ENCODE measurements at regions not wholly inside any gene's neighbourhood (a gene's known extent, or its start where the extent isn't known, plus 50 kb on each side); places are given as distances from the start of the nearest gene placed in this dataset.

- Histone ChIP-seq H3K27ac (ENCODE audit: low read depth in 2 of 2, low read length in 1 of 2) (no peak overlapping the region), H3K36me3 (ENCODE audit: control insufficient read depth in 2 of 2, insufficient read depth in 2 of 2, low read length in 1 of 2) (no peaks in the 10 kb centered on the region), H3K4me3 (ENCODE audit: low read depth in 1 of 2, low read length in 2 of 2) (no peak overlapping the region), H3K9me3 (ENCODE audit: control insufficient read depth in 2 of 2, insufficient read depth in 1 of 2, low read depth in 1 of 2, low read length in 1 of 2) (no peaks in the 10 kb centered on the region), H3K27me3 (ENCODE audit: control insufficient read depth in 1 of 2, insufficient read depth in 2 of 2, low read length in 2 of 2) (no peaks in the 10 kb centered on the region), H3K4me1 (ENCODE audit: control insufficient read depth in 2 of 2, insufficient read depth in 2 of 2, low read length in 1 of 2) (no peaks in the 10 kb centered on the region)
- 80% methylated on average over 2 of the region's 2 CpGs for WGBS, 2 donors
Observed at GRCh38 chr20:40892642-40893041, 136.0 kb upstream of the TOP1 start.

GRCh38 chr20:40893610-40894236, 134.9 kb upstream of the TOP1 start:
- WGBS, 2 donors, result 58 to 76% methylated on average over 1 of the region's 1 CpG
- Histone ChIP-seq H3K4me3 (ENCODE audit: low read depth in 1 of 2, low read length in 2 of 2) (no peak overlapping the region), H3K9me3 (ENCODE audit: control insufficient read depth in 2 of 2, insufficient read depth in 1 of 2, low read depth in 1 of 2, low read length in 1 of 2) (no peaks in the 10 kb centered on the region), H3K27ac (ENCODE audit: low read depth in 2 of 2, low read length in 1 of 2) (no peak overlapping the region), H3K4me1 (ENCODE audit: control insufficient read depth in 2 of 2, insufficient read depth in 2 of 2, low read length in 1 of 2) (no peaks in the 10 kb centered on the region), H3K27me3 (ENCODE audit: control insufficient read depth in 1 of 2, insufficient read depth in 2 of 2, low read length in 2 of 2) (no peaks in the 10 kb centered on the region), H3K36me3 (ENCODE audit: control insufficient read depth in 2 of 2, insufficient read depth in 2 of 2, low read length in 1 of 2) (no peaks in the 10 kb centered on the region)

GRCh38 chr20:40894237-40894630, 134.4 kb upstream of the TOP1 start:
- Histone ChIP-seq H3K9me3 (ENCODE audit: control insufficient read depth in 2 of 2, insufficient read depth in 1 of 2, low read depth in 1 of 2, low read length in 1 of 2) (no peaks in the 10 kb centered on the region), H3K36me3 (ENCODE audit: control insufficient read depth in 2 of 2, insufficient read depth in 2 of 2, low read length in 1 of 2) (no peaks in the 10 kb centered on the region), H3K4me1 (ENCODE audit: control insufficient read depth in 2 of 2, insufficient read depth in 2 of 2, low read length in 1 of 2) (no peaks in the 10 kb centered on the region), H3K27me3 (ENCODE audit: control insufficient read depth in 1 of 2, insufficient read depth in 2 of 2, low read length in 2 of 2) (no peaks in the 10 kb centered on the region), H3K4me3 (ENCODE audit: low read depth in 1 of 2, low read length in 2 of 2) (no peak overlapping the region), H3K27ac (ENCODE audit: low read depth in 2 of 2, low read length in 1 of 2) (no peak overlapping the region)
- WGBS, 2 donors, result 84 to 92% methylated on average over 1 of the region's 1 CpG

GRCh38 chr20:40895182-40895581, 133.4 kb upstream of the TOP1 start:
- H3K9me3 ChIP-seq (ENCODE audit: control insufficient read depth in 2 of 2, insufficient read depth in 1 of 2, low read depth in 1 of 2, low read length in 1 of 2), result no peaks in the 10 kb centered on the region
- no peaks in the 10 kb centered on the region for H3K36me3 ChIP-seq (ENCODE audit: control insufficient read depth in 2 of 2, insufficient read depth in 2 of 2, low read length in 1 of 2)
- WGBS, 2 donors, result 55 to 59% methylated on average over 3 of the region's 3 CpGs
- no peak overlapping the region for H3K27ac ChIP-seq (ENCODE audit: low read depth in 2 of 2, low read length in 1 of 2)
- H3K27me3 ChIP-seq (ENCODE audit: control insufficient read depth in 1 of 2, insufficient read depth in 2 of 2, low read length in 2 of 2), result no peaks in the 10 kb centered on the region
- H3K4me3 ChIP-seq (ENCODE audit: low read depth in 1 of 2, low read length in 2 of 2), result no peak overlapping the region
- H3K4me1 ChIP-seq (ENCODE audit: control insufficient read depth in 2 of 2, insufficient read depth in 2 of 2, low read length in 1 of 2), result no peaks in the 10 kb centered on the region

- no peak overlapping the region for H3K4me3 ChIP-seq (ENCODE audit: low read depth in 1 of 2, low read length in 2 of 2)
- H3K4me1 ChIP-seq (ENCODE audit: control insufficient read depth in 2 of 2, insufficient read depth in 2 of 2, low read length in 1 of 2), result no peaks in the 10 kb centered on the region
- H3K27ac ChIP-seq (ENCODE audit: low read depth in 2 of 2, low read length in 1 of 2), result no peak overlapping the region
- WGBS, 2 donors, result 77 to 79% methylated on average over 10 of the region's 10 CpGs
- no peaks in the 10 kb centered on the region for H3K36me3 ChIP-seq (ENCODE audit: control insufficient read depth in 2 of 2, insufficient read depth in 2 of 2, low read length in 1 of 2)
- H3K9me3 ChIP-seq (ENCODE audit: control insufficient read depth in 2 of 2, insufficient read depth in 1 of 2, low read depth in 1 of 2, low read length in 1 of 2), result no peaks in the 10 kb centered on the region
- H3K27me3 ChIP-seq (ENCODE audit: control insufficient read depth in 1 of 2, insufficient read depth in 2 of 2, low read length in 2 of 2), result no peaks in the 10 kb centered on the region
Observed at GRCh38 chr20:40896814-40897700, 131.6 kb upstream of the TOP1 start.

- no peaks in the 10 kb centered on the region for H3K9me3 ChIP-seq (ENCODE audit: control insufficient read depth in 2 of 2, insufficient read depth in 1 of 2, low read depth in 1 of 2, low read length in 1 of 2)
- no peaks in the 10 kb centered on the region for H3K36me3 ChIP-seq (ENCODE audit: control insufficient read depth in 2 of 2, insufficient read depth in 2 of 2, low read length in 1 of 2)
- WGBS, 2 donors, result 39 to 43% methylated on average over 2 of the region's 2 CpGs
- no peak overlapping the region for H3K4me3 ChIP-seq (ENCODE audit: low read depth in 1 of 2, low read length in 2 of 2)
- no peaks in the 10 kb centered on the region for H3K4me1 ChIP-seq (ENCODE audit: control insufficient read depth in 2 of 2, insufficient read depth in 2 of 2, low read length in 1 of 2)
- no peaks in the 10 kb centered on the region for H3K27me3 ChIP-seq (ENCODE audit: control insufficient read depth in 1 of 2, insufficient read depth in 2 of 2, low read length in 2 of 2)
- no peak overlapping the region for H3K27ac ChIP-seq (ENCODE audit: low read depth in 2 of 2, low read length in 1 of 2)
Observed at GRCh38 chr20:40899344-40899743, 129.3 kb upstream of the TOP1 start.

GRCh38 chr20:40900666-40901215, 127.9 kb upstream of the TOP1 start:
- peaks cover 0 to 3% of the 10 kb centered on the region in 2 donors for H3K9me3 ChIP-seq (ENCODE audit: control insufficient read depth in 2 of 2, insufficient read depth in 1 of 2, low read depth in 1 of 2, low read length in 1 of 2)
- H3K36me3 ChIP-seq (ENCODE audit: control insufficient read depth in 2 of 2, insufficient read depth in 2 of 2, low read length in 1 of 2), result no peaks in the 10 kb centered on the region
- H3K27ac ChIP-seq (ENCODE audit: low read depth in 2 of 2, low read length in 1 of 2), result no peak overlapping the region
- H3K4me3 ChIP-seq (ENCODE audit: low read depth in 1 of 2, low read length in 2 of 2), result no peak overlapping the region
- H3K27me3 ChIP-seq (ENCODE audit: control insufficient read depth in 1 of 2, insufficient read depth in 2 of 2, low read length in 2 of 2), result no peaks in the 10 kb centered on the region
- no peaks in the 10 kb centered on the region for H3K4me1 ChIP-seq (ENCODE audit: control insufficient read depth in 2 of 2, insufficient read depth in 2 of 2, low read length in 1 of 2)
- 94% methylated on average over 2 of the region's 2 CpGs for WGBS, 2 donors

GRCh38 chr20:40902661-40903060, 126.0 kb upstream of the TOP1 start:
- 33 to 44% methylated on average over 1 of the region's 1 CpG for WGBS, 2 donors
- Histone ChIP-seq H3K36me3 (ENCODE audit: control insufficient read depth in 2 of 2, insufficient read depth in 2 of 2, low read length in 1 of 2) (no peaks in the 10 kb centered on the region), H3K27me3 (ENCODE audit: control insufficient read depth in 1 of 2, insufficient read depth in 2 of 2, low read length in 2 of 2) (no peaks in the 10 kb centered on the region), H3K27ac (ENCODE audit: low read depth in 2 of 2, low read length in 1 of 2) (no peak overlapping the region), H3K4me3 (ENCODE audit: low read depth in 1 of 2, low read length in 2 of 2) (no peak overlapping the region), H3K4me1 (ENCODE audit: control insufficient read depth in 2 of 2, insufficient read depth in 2 of 2, low read length in 1 of 2) (no peaks in the 10 kb centered on the region), H3K9me3 (ENCODE audit: control insufficient read depth in 2 of 2, insufficient read depth in 1 of 2, low read depth in 1 of 2, low read length in 1 of 2) (peaks cover 0 to 3% of the 10 kb centered on the region in 2 donors)

- Histone ChIP-seq H3K27ac (ENCODE audit: low read depth in 2 of 2, low read length in 1 of 2) (no peak overlapping the region), H3K4me1 (ENCODE audit: control insufficient read depth in 2 of 2, insufficient read depth in 2 of 2, low read length in 1 of 2) (no peaks in the 10 kb centered on the region), H3K36me3 (ENCODE audit: control insufficient read depth in 2 of 2, insufficient read depth in 2 of 2, low read length in 1 of 2) (no peaks in the 10 kb centered on the region), H3K27me3 (ENCODE audit: control insufficient read depth in 1 of 2, insufficient read depth in 2 of 2, low read length in 2 of 2) (no peaks in the 10 kb centered on the region), H3K9me3 (ENCODE audit: control insufficient read depth in 2 of 2, insufficient read depth in 1 of 2, low read depth in 1 of 2, low read length in 1 of 2) (peaks cover 0 to 3% of the 10 kb centered on the region in 2 donors), H3K4me3 (ENCODE audit: low read depth in 1 of 2, low read length in 2 of 2) (no peak overlapping the region)
- 86 to 93% methylated on average over 5 of the region's 5 CpGs for WGBS, 2 donors
Observed at GRCh38 chr20:40908309-40908708, 120.3 kb upstream of the TOP1 start.
